GM21786 (cell line): ENCODE measurements at regions not wholly inside any gene's neighbourhood (a gene's known extent, or its start where the extent isn't known, plus 50 kb on each side); places are given as distances from the start of the nearest gene placed in this dataset.

ENCODE experiments used
- ATAC-seq: cut with Tn5 transposase; IDR thresholded peaks from one replicate; pipeline ENCODE4 v1.9.1; 2021; ENCODE audit not compliant: unreplicated experiment

GRCh38 chr2:5111581-5111980 lies 580.6 kb upstream of the SOX11 start:
- no peak for ATAC-seq

- ATAC-seq, result no peak
Observed at GRCh38 chr2:5119046-5119445, 573.1 kb upstream of the SOX11 start.

GRCh38 chr2:5121121-5121520 lies 571.1 kb upstream of the SOX11 start:
- no peak for ATAC-seq

GRCh38 chr2:5121642-5122041 lies 570.5 kb upstream of the SOX11 start:
- ATAC-seq, result no peak

DNA sequence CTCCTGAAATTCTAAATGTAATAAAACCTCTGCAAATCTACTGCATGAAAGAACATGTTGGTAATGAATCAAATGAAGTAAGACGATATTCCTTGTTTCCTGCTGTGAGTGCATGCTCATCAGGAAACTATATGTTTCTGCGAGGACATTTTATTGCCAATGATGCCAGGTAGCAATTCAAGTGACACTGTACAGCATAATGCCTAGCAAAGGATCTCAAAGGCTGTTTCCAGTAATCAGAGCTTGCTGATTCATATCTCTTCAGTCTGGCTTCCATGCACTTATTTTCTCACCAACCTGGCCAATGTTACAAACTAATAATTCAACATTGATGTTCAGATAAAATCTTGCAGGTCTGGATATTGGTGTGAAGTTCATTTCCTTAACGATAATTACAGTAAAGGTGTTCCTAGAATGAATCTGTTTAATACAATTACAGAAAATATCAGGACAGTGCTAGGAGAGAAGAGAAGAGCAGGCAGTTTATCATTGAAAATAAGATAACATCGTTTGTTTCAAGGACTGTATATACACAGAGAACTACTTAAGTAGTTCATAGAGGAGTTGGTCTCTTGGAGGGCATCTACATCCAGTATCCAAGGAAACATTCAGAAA lies 568.5 kb upstream of the SOX11 start:
- ATAC-seq, result no peak

GRCh38 chr2:5125017-5125730 lies 567.0 kb upstream of the SOX11 start:
- no peak for ATAC-seq

GRCh38 chr2:5132281-5132680 lies 559.9 kb upstream of the SOX11 start:
- ATAC-seq, result no peak

DNA sequence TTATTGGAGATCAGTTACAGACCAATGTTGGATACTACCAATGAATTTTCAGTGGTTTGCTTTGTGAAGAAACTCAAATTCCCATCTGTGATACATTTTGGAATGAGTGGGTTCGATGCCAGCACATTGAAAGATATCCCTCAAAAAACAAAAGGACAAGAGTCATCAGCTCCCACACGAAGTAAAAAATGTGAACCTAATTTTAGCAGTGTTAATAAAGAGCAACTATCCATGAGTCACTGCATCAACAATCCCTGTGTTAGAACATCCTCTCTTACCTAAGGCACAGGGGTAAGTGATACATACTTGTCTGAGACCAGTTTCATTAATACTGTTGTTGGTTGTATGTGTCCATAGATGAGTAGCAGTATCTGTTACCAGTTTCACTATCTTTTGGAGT lies 551.8 kb upstream of the SOX11 start:
- ATAC-seq, result no peak

DNA sequence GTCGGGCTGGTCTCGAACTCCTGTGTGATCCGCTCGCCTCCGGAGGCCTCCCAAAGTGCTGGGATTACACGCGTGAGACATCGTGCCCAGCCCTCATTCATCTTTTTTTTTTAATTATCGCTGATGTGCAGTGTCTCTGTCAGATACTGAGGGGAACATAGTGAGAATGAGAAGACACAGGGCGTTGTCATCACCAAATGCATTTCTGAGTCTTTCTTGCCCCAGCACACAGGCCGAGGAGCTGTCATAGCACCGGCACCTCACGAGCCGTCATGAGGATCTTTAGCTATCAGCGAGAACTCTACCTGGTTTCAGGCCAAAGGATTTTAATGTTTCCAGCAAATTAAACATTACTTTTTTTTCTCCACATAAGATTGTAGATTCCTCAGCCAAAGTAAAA lies 548.0 kb upstream of the SOX11 start:
- no peak for ATAC-seq

- ATAC-seq, result no peak
Observed at GRCh38 chr2:5145053-5145452, 547.1 kb upstream of the SOX11 start.

DNA sequence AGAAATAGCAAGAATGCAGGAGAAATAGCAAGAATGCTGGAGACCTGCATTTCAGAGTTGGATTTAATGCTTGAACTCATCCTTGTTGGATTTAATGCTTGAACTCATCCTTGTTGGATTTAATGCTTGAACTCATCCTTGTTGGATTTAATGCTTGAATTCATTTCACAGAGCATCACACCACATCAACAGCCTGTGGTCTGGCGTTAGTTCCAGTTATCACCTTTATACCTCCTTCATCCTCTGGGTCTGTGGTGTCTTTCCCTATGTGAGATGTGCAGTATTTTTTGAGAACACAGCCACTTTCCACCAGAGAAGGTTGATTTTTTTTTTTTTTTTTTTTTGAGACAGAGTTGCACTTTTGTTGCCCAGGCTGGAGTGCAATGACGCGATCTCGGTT lies 546.4 kb upstream of the SOX11 start:
- ATAC-seq, result no peak

- ATAC-seq, result no peak
Observed at GRCh38 chr2:5148392-5149085, 543.6 kb upstream of the SOX11 start.

DNA sequence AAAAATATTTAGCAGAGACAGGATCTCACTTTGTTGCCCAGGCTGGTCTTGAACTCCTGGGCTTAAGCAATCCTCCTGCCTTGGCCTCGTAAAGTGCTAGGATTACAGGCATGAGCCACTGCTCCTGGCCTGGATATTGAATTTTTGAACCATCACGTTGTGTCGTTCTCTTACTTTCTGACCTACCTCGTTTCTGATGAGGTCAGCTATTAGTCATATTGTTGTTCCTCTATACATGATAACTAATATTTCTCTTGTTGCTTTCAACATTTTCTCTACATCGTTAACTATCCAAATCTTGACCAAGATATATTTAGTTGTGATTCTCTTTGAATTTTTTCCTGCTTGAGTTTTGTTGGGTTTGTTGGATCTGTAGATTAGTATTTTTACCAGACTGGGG lies 541.3 kb upstream of the SOX11 start:
- no peak for ATAC-seq

- no peak for ATAC-seq
Observed at GRCh38 chr2:5164776-5165525, 527.2 kb upstream of the SOX11 start.

GRCh38 chr2:5172923-5173322 lies 519.3 kb upstream of the SOX11 start:
- ATAC-seq, result no peak

DNA sequence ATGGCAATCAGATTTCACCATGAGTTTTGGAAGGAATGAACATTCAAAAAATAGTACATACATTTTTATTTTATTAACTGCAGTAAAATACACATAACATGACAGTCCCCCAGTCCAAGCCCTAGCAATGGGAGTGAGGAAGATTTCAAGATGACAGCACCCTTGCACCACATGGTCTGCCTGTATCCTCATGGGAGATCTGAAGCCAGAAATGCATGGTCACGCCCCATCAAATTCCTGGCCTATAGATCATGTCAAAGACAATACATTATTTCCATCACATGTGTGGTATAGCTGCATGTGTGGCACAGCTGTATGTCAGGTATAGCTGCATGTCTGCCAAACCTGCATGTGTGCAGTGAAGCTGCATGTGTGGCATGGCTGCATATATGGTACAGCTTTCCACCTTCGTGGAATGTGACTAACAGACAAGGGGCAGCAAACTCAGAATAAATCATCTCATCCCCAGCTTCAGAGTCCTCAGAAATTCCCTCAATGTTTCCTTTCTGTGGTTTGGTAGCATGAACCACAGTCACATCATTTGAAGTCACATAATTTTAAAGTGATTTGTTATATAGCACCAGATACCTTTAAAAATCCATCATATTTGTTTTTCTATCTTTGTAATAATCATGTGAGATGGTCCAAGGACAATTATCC lies 518.2 kb upstream of the SOX11 start:
- ATAC-seq, result no peak

DNA sequence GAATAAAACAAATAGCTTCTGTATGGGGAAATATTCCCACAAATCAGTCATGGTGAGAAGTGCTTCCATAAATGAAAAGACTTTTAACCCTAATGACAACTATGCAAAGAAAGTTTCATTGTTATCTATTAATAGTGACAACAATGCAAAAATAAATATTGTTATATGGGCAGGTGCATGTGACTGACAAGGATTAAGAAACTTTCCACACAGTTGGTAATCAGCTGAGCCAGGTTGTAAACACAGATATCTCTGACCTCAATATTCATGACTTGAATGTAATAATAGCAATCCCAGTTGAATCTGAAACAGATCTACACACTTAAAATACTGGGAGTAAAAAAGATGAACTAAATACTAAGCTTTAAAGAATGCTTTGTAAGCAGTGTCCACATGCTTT lies 517.0 kb upstream of the SOX11 start:
- ATAC-seq, result no peak

GRCh38 chr2:5176764-5177163 lies 515.4 kb upstream of the SOX11 start:
- ATAC-seq, result no peak

DNA sequence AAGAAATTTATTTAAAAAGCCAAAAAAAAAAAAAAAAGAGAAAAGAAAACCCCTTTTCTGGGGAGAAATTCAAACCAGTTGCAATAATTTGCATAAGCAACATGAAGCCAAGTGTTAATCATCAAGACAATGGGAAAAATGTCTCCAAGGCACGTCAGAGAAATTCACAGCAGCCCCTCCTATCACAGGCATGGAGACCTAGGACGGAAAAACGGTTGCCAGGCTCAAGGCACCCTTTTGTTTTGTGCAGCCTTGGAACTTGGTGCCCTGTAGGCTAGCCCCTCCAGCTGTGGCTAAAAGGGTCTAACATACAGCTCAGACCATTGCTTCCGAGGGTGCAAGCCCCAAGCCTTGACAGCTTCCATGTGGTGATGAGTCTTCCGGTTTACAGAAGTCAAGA lies 509.2 kb upstream of the SOX11 start:
- no peak for ATAC-seq

- no peak for ATAC-seq
Observed at GRCh38 chr2:5187283-5187682, 504.9 kb upstream of the SOX11 start.

DNA sequence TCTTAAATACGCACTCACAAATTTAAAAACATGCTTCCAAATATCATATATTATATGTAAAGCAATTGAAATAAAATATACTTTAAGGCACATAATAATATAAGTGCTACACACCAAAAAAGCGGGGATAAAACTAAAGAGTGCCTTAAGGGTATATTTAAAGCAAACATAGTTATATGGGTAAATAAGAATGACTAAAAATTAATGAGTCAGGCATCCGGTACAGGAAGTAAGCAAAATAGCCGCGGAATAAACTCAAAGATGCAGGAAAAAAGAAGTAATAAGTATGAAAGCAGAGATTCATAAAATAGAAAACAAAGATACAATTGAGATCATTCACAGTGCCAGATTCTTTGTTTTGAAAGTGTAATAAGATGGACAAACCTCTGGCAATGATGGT lies 503.5 kb upstream of the SOX11 start:
- ATAC-seq, result no peak
